ENCODE measurements at regions not wholly inside any gene's neighbourhood (a gene's known extent, or its start where the extent isn't known, plus 50 kb on each side); places are given as distances from the start of the nearest gene placed in this dataset.

GRCh38 chr7:32140210-32140939 lies 70.2 kb upstream of the PDE1C start:
- DNase-seq (ENCODE audit: extremely low read depth, low read depth), result no peak
- no peak for TF ChIP-seq CTCF (IDR thresholded peaks at IDR 0.05; ENCODE audit: low read depth, low read length)

GRCh38 chr7:32137059-32137458 lies 66.9 kb upstream of the PDE1C start:
- no peak for TF ChIP-seq CTCF (IDR thresholded peaks at IDR 0.05; ENCODE audit: low read depth, low read length)

DNA sequence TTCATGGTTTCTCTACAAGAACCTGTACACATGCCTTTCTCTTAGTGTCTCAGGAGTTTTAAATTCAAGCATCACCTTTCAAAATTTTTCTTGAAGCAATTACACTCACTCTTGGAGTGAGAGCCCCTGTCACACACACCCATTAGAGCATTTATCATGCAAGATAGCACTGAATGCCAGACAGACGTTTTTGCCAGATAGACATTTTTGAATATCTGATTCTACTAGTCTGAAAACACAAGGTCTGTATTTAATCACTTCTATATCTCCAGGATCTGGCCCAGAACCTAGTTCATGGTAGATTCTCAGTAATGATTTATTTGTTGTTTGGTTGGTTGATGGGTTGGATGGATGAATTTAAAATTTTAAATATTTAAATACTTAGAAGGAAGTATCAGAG lies 60.9 kb upstream of the PDE1C start:
- DNase-seq (ENCODE audit: extremely low read depth, low read depth), result no peak
- TF ChIP-seq CTCF (IDR thresholded peaks at IDR 0.05; ENCODE audit: low read depth, low read length), result no peak

More at GRCh38 chr7:32137059-32137458, 66.9 kb upstream of the PDE1C start:
- no peak for DNase-seq (ENCODE audit: extremely low read depth, low read depth)

DNA sequence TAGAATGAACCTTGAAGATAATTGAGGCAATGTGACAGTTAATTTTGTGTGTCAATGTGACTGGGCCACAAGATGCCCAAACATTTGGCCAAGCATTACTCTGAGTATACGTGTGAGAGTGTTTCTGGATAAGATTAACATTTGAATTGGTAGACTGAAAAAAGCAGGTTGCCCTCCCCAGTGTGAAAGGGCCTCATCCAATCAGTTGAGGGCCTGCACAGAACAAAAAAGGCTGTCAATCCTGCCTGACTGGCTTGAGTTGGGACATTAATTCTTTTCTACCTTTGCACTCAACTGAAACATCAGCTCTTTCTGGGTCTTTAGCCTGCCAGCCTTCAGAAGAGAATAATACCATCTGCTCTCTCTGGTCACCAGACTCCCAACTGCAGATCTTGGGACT lies 56.6 kb upstream of the PDE1C start:
- DNase-seq (ENCODE audit: extremely low read depth, low read depth), result no peak
- no peak for TF ChIP-seq CTCF (IDR thresholded peaks at IDR 0.05; ENCODE audit: low read depth, low read length)
